ENCODE measurements at regions not wholly inside any gene's neighbourhood (a gene's known extent, or its start where the extent isn't known, plus 50 kb on each side); places are given as distances from the start of the nearest gene placed in this dataset.
A peak's percentile ranks its signal among the peaks of the same experiment; 100 is the strongest.

DNA sequence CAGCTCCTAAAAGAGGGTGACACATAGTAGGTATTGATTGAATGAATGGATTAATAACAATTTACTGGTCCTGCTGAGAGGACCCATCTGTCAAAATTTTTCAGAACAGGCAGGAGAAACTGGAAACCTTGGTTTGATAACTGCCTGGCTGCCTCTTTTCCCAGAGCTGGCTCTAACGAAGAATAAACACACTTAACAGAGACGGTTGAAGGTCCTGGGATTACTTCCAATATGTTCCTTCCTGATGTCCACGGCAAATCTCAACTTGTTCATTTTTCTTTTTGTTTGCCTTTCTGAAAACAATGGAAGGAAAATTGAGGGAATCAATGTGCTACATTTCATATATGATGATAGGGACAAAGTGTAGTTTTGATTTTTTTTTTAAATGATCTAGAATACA is 76.5 kb upstream of the SYT13 start:
- intact Hi-C loops (cut with DNase I; ENCODE audit: low total_unique reads) = no loop called here

DNA sequence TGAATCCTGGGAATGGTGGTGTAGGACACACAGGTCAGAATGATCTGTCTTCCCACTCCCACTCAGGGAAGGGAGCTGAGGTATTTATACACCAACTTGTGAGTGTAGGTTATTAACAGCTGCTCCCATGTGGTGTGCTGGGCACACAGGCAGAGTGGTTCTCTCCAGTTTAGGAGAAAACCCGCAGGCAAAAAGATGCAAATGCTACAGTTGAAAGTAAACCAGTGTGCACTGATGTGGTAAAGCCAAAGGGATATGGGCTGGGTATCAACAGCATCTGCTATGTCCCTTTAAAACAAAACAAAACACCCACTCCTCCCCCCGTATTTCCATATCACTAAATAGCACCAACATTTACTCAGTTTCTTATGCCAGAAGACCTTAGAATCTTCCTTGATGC is 75.4 kb upstream of the SYT13 start:
- Histone ChIP-seq H3K4me1 (no peaks in the 10 kb centered on the region), H3K9me3 (no peaks in the 10 kb centered on the region), H3K27ac (no peak overlapping the region), H3K27me3 (no peaks in the 10 kb centered on the region), H3K36me3 (no peaks in the 10 kb centered on the region), H3K4me3 (no peak overlapping the region)
- TF ChIP-seq POLR2A (IDR thresholded peaks at IDR 0.05) = no peak
- TF ChIP-seq, protein P1, sequence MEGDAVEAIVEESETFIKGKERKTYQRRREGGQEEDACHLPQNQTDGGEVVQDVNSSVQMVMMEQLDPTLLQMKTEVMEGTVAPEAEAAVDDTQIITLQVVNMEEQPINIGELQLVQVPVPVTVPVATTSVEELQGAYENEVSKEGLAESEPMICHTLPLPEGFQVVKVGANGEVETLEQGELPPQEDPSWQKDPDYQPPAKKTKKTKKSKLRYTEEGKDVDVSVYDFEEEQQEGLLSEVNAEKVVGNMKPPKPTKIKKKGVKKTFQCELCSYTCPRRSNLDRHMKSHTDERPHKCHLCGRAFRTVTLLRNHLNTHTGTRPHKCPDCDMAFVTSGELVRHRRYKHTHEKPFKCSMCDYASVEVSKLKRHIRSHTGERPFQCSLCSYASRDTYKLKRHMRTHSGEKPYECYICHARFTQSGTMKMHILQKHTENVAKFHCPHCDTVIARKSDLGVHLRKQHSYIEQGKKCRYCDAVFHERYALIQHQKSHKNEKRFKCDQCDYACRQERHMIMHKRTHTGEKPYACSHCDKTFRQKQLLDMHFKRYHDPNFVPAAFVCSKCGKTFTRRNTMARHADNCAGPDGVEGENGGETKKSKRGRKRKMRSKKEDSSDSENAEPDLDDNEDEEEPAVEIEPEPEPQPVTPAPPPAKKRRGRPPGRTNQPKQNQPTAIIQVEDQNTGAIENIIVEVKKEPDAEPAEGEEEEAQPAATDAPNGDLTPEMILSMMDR (IDR thresholded peaks at IDR 0.05) = no peak
- TF ChIP-seq EP300 (IDR thresholded peaks at IDR 0.05; ENCODE audit: low read depth) = no peak
- no peak for TF ChIP-seq POLR2AphosphoS5 (IDR thresholded peaks at IDR 0.05)
- in situ Hi-C loops (cut with MboI; ENCODE audit: low pct_ligation_motif_present in 1 of 4, low pct_unique_long_range_greater_than_20kb in 1 of 4, low sequenced_read_pairs in 3 of 4) (loop anchor here (25.0 kb wide), 2 partner anchors 301 to 401 kb away; partner anchors contain the start of gene CHST1 (in 2 of the 4)), intact Hi-C loops (cut with DNase I; ENCODE audit: low total_unique reads) (no loop called here)
- 55 to 65% methylated on average over 2 of the region's 2 CpGs for WGBS, 2 donors (ENCODE audit: low coverage in 1 of 2)
- DNase-seq = no peak

More for the DNA sequence above, 76.5 kb upstream of the SYT13 start:
- no peak overlapping the region for H3K4me3 ChIP-seq
- WGBS, 2 donors (ENCODE audit: low coverage in 1 of 2) = 0 to 42% methylated on average over 2 to 3 of the region's 3 CpGs
- H3K36me3 ChIP-seq = no peaks in the 10 kb centered on the region
- no peak for TF ChIP-seq POLR2A (IDR thresholded peaks at IDR 0.05)
- no peak for TF ChIP-seq POLR2AphosphoS5 (IDR thresholded peaks at IDR 0.05)
- TF ChIP-seq, protein P1 (IDR thresholded peaks at IDR 0.05) = no peak
- no peak for TF ChIP-seq EP300 (IDR thresholded peaks at IDR 0.05; ENCODE audit: low read depth)
- no peaks in the 10 kb centered on the region for H3K9me3 ChIP-seq
- H3K4me1 ChIP-seq = no peaks in the 10 kb centered on the region
- DNase-seq = no peak
- H3K27ac ChIP-seq = no peak overlapping the region
- H3K27me3 ChIP-seq = no peaks in the 10 kb centered on the region
- in situ Hi-C loops (cut with MboI; ENCODE audit: low pct_ligation_motif_present in 1 of 4, low pct_unique_long_range_greater_than_20kb in 1 of 4, low sequenced_read_pairs in 3 of 4) = loop anchor here (25.0 kb wide), 2 partner anchors 300 to 400 kb away; partner anchors contain the start of gene CHST1 (in 2 of the 4)

DNA sequence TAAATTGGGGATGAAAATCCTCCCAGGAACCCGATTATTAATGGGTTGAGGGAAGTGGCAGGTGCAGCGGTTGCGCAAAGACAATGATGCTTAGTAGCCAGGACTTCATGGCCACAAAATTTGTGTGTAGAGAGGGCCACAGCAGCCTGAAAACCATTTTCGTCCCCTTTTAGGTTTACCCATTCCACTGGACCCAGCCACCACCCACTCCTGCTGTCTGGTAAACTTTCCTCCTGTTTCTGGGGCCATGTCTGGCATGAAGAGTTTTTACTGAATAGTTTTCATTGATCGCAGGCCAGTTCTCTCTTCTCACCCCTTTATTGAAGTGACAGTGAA is 69.5 kb upstream of the SYT13 start:
- no peaks in the 10 kb centered on the region for H3K9me3 ChIP-seq
- no peak for DNase-seq
- 15 to 53% methylated on average over 2 to 5 of the region's 5 CpGs for WGBS, 2 donors (ENCODE audit: low coverage in 1 of 2)
- peaks cover 0 to 9% (median 2%) of the 10 kb centered on the region in 4 donors for H3K4me1 ChIP-seq
- H3K4me3 ChIP-seq = peak overlapping the region; percentile 40 to 60 (median 52)
- no peaks in the 10 kb centered on the region for H3K36me3 ChIP-seq
- H3K27ac ChIP-seq = peak overlapping the region in 3 of 4 donors; percentile 60 to 74 (median 68)
- peaks cover 4% of the 10 kb centered on the region for H3K27me3 ChIP-seq
- in situ Hi-C loops (cut with MboI; ENCODE audit: low pct_ligation_motif_present in 1 of 4, low pct_unique_long_range_greater_than_20kb in 1 of 4, low sequenced_read_pairs in 3 of 4) = loop anchor here (25.0 kb wide), 2 partner anchors 307 to 407 kb away; partner anchors contain the start of gene CHST1 (in 2 of the 4)
- no peak for TF ChIP-seq POLR2A (IDR thresholded peaks at IDR 0.05)
- TF ChIP-seq, protein P1 (IDR thresholded peaks at IDR 0.05) = no peak
- no peak for TF ChIP-seq EP300 (IDR thresholded peaks at IDR 0.05; ENCODE audit: low read depth)
- no peak for TF ChIP-seq POLR2AphosphoS5 (IDR thresholded peaks at IDR 0.05)
- intact Hi-C loops (cut with DNase I; ENCODE audit: low total_unique reads) = no loop called here

DNA sequence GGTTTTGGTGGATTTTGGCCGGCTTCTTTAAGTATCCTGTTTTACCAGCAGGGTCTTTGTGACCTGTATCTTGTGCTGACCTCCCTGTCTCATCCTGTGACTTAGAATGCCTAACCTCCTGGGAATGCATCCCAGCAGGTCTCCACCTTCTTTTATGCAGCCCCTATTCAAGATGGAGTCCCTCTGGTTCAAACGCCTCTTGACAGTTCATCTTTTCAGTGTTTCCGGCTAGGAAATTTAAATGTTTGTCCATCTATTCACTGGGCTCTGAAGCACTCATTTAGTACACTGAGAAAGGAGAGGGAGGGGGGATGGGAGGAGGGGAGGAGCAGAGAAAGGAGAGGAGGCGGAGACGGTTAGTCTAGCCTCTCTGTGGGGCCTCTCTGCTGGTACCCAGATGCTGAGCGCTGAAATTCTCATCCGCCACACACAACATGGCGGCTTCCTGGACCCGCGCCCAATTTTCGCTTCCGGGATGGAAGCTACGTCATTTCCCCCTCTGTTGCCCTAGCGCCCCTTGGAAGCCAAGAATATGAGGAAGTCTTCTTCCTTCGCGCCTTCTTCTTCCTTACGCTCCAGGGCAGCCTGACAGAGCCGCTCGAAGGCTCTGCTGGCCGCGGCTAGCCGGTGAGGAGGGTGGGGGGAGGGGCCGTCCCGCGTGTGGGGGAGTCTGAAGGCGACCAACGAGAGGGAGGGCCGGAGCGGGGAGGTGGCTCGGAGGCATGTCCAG is 69.0 kb upstream of the SYT13 start:
- peak; percentile 40 to 91 (median 86) for TF ChIP-seq POLR2AphosphoS5 (IDR thresholded peaks at IDR 0.05)
- TF ChIP-seq EP300 (IDR thresholded peaks at IDR 0.05; ENCODE audit: low read depth) = no peak
- Histone ChIP-seq H3K36me3 (no peaks in the 10 kb centered on the region), H3K9me3 (no peaks in the 10 kb centered on the region), H3K27me3 (peaks cover 6% of the 10 kb centered on the region), H3K4me3 (peak overlapping the region; percentile 40 to 60 (median 52)), H3K27ac (peak overlapping the region in 3 of 4 donors; percentile 60 to 74 (median 68)), H3K4me1 (peaks cover 0 to 9% (median 2%) of the 10 kb centered on the region in 4 donors)
- intact Hi-C loops (cut with DNase I; ENCODE audit: low total_unique reads) = no loop called here
- WGBS, 2 donors (ENCODE audit: low coverage in 1 of 2) = 13 to 14% methylated on average over 11 to 30 of the region's 30 CpGs
- in situ Hi-C loops (cut with MboI; ENCODE audit: low pct_ligation_motif_present in 1 of 4, low pct_unique_long_range_greater_than_20kb in 1 of 4, low sequenced_read_pairs in 3 of 4) = loop anchor here (25.0 kb wide), 2 partner anchors 307 to 407 kb away; partner anchors contain the start of gene CHST1 (in 2 of the 4)
- DNase-seq = peak; percentile 88
